ENCODE measurements at regions not wholly inside any gene's neighbourhood (a gene's known extent, or its start where the extent isn't known, plus 50 kb on each side); places are given as distances from the start of the nearest gene placed in this dataset.
"Not testable (repeated sequence)": the region's sequence is repeated elsewhere in the genome, so short reads cannot be mapped to it uniquely, and the experiment has no call there.

GRCh38 chr2:7557376-7557775 is 640.2 kb downstream of the RNF144A start:
- DNase-seq, result no peak

DNA sequence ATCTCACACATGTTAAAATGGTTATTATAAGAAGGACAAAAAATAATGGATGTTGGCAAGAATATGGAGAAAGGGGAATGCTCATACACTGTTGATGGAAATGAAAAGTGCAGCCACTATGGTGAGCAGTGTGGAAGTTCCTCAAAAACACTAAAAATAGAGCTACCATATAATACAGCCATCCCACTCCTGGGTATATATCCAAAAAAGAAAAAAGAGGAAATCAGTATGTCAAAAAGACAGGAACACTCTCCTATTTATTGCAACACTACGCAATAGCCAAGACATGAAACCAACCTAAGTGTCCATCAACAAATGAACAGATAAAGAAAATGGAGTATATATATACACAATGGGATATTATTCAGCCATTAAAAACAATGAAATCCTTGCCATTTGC is 642.6 kb downstream of the RNF144A start:
- no peak for DNase-seq

DNA sequence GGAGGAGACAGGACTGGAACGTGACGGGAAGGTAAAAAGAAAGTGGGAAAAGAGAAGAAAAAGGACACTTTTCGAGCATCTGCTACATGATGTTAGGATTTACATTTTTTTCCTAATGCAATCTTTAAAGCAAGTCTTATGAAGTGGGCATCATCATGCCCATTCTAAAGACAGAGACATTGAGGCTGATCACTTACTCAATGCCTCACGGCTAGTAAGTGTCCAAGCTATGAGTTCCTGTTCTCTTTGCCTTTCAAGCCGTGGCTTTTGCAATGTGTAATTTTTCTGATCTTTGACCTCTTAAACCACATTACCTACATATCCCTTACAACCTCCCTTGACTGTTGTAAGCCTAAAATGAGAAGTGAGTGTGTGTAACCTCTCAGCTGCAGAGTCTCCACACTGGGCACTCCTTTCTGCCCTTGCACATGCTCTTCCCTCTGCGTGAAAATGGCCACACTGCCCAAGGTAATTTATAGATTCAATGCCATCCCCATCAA is 649.2 kb downstream of the RNF144A start:
- no peak for DNase-seq

GRCh38 chr2:7567116-7567515 is 649.9 kb downstream of the RNF144A start:
- not testable (repeated sequence) for DNase-seq

DNA sequence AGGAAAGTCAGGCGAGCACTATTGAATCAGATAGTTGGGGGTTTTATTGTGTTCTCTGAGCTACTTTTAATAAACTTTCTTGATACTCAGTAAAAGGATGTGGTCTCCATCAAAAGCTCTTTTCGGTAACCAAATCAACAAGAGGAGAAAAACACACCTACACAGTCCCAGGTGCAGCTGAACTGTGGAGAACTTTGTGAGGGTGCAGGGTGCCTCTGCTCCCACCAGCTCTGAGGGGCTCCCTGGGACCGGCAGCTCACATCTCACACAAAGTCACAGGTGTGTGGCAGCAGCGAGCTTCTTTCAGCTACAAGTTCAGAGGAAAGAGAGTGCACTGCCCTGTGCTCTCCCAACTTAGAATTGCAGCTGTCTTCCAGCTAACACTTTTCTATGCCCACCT is 650.4 kb downstream of the RNF144A start:
- DNase-seq, result no peak

- no peak for DNase-seq
These were observed 653.0 kb downstream of the RNF144A start for GRCh38 chr2:7570247-7570646.

DNA sequence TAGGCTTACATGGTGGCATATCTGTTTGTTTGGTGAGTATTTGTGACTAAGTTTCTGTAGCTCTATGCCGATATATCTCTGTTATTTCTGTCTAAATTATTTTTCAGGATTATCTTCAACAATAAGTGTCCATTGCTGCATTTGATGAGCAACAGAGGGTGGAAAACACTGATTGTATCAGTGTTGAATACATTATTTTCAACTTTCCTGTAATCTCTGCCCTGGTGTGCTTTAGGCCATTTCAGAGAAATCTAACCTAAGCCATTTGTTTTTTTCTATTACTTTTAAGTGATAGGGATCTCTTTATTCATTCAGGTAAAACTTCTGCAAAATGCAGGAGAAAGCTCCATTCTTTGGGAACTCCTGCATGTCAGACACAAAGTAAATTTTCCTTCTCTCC is 654.5 kb downstream of the RNF144A start:
- DNase-seq, result no peak

- DNase-seq, result peak; percentile 30
These were observed 655.2 kb downstream of the RNF144A start for GRCh38 chr2:7572450-7572849.

- DNase-seq, result no peak
These were observed 656.1 kb downstream of the RNF144A start for GRCh38 chr2:7573166-7573825.

GRCh38 chr2:7574385-7574784 is 657.2 kb downstream of the RNF144A start:
- DNase-seq, result no peak

- DNase-seq, result no peak
These were observed 660.6 kb downstream of the RNF144A start for GRCh38 chr2:7577769-7578168.

GRCh38 chr2:7584017-7584416 is 666.8 kb downstream of the RNF144A start:
- DNase-seq, result no peak

DNA sequence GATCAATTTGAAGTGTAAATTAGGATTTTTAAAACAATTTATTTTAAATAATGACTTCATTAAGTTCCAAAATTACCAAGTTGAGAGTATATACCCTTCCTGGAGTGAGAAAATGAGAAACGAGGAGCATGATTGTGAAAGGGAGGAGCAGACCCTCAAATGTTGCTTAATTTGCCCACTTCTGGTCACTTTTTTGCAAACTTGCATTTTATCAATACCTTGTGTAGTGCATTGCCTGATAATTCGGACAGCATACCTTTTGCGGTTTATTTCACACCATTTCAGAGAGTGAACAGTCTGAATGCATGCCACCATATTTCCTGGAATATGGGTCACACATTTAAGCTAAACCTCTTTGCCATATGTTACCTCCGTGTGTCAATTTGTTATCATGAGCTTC is 669.7 kb downstream of the RNF144A start:
- no peak for DNase-seq

DNA sequence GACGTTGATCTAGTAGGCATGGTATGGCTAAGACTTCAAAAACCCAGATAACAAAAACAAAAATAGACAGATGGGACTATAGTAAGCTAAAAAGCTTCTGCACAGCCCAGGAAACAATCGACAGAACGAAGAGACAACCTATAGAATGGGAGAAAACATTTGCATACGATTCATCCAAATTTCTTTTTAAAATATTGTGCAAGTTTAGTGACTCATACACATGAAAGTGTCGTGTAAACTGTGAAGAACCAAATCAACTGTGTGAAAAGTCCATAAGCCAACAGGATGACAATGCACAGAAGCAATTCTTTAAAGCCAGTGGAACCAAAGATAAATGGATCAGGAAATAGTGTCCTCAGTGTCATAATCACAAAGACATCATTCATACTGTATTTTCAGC is 671.1 kb downstream of the RNF144A start:
- no peak for DNase-seq

GRCh38 chr2:7592618-7593140 is 675.5 kb downstream of the RNF144A start:
- no peak for DNase-seq

DNA sequence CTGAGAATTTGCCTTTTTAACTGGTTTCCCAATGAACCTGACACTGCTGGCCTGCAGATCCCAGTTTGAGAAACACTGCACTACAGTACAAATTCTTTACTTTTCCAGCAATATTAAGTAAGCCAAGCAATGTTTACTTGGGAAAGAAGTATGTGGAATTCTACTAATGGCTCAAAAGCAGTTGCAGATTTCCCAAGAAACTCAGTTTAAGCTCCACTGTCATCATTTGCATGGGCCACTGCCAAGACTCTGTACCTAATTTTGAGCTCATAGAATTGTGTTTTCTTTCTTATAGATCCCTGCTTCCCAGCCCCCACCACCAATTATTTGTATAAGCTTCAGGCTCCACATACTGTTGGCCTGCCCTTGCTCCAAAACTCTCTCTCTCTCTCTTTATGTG is 676.1 kb downstream of the RNF144A start:
- no peak for DNase-seq

GRCh38 chr2:7594211-7594610 is 677.0 kb downstream of the RNF144A start:
- DNase-seq, result no peak

- no peak for DNase-seq
These were observed 678.0 kb downstream of the RNF144A start for GRCh38 chr2:7595206-7595605.

- DNase-seq, result no peak
These were observed 681.2 kb downstream of the RNF144A start for GRCh38 chr2:7598402-7598801.

- no peak for DNase-seq
These were observed 682.4 kb downstream of the RNF144A start for GRCh38 chr2:7599462-7600258.

DNA sequence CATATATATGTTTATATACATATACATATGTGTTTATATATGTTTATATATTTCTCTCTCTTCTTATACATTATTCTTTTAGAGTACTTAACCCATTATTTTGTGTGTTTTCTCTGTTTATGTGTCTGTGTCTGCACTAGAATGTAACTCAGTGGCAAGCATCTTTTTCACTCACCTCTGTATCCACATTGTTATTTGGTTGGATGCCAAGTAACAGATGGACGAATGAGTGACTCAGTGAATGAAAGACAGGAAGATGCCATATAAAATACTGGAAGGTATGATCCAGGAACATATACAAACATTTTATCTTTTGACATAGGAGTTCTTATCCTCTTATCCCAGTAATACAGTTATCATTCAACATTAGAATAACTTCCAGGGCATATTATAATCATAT is 684.8 kb downstream of the RNF144A start:
- DNase-seq, result no peak

DNA sequence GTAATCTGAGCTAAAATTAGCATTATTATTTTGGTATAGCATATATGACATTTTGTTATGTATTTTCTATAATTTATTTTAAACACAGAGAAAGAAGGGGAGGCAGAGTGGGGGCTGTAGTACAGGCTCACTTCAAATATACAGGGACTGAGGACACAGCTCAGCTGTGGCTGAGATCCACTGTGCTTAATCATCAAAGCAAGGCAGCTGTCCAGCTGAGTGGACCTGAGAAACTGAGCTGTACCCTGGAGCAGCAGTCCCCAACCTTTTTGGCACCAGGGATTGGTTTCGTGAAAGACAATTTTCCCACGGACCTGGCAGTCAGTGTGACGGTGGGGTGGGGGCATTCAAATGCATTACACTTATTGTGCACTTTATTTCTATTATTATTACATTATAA is 687.2 kb downstream of the RNF144A start:
- DNase-seq, result no peak

GRCh38 chr2:7607441-7608173 is 690.4 kb downstream of the RNF144A start:
- DNase-seq, result peak; percentile 51
